ENCODE measurements at regions not wholly inside any gene's neighbourhood (a gene's known extent, or its start where the extent isn't known, plus 50 kb on each side); places are given as distances from the start of the nearest gene placed in this dataset.

- Histone ChIP-seq H3K4me3 (ENCODE audit: low read depth, low read length) (no peak overlapping the region), H3K4me1 (no peaks in the 10 kb centered on the region), H3K9me3 (no peaks in the 10 kb centered on the region), H3K27me3 (no peaks in the 10 kb centered on the region), H3K36me3 (no peaks in the 10 kb centered on the region)
- DNase-seq = no peak
- TF ChIP-seq CTCF (IDR thresholded peaks at IDR 0.05; ENCODE audit: low read depth, low read length) = no peak
These were observed 86.4 kb upstream of the RIPOR2 start for GRCh38 chr6:25022140-25022553.

- TF ChIP-seq CTCF (IDR thresholded peaks at IDR 0.05; ENCODE audit: low read depth, low read length) = no peak
- no peak for DNase-seq
These were observed 88.0 kb upstream of the RIPOR2 start for GRCh38 chr6:25023781-25024180.

GRCh38 chr6:25024821-25025220 lies 89.1 kb upstream of the RIPOR2 start:
- no peak for DNase-seq
- H3K9me3 ChIP-seq = no peaks in the 10 kb centered on the region

More at GRCh38 chr6:25023781-25024180, 88.0 kb upstream of the RIPOR2 start:
- Histone ChIP-seq H3K36me3 (no peaks in the 10 kb centered on the region), H3K27me3 (no peaks in the 10 kb centered on the region), H3K9me3 (no peaks in the 10 kb centered on the region), H3K4me1 (no peaks in the 10 kb centered on the region), H3K4me3 (ENCODE audit: low read depth, low read length) (no peak overlapping the region)

GRCh38 chr6:25025248-25025918 lies 89.6 kb upstream of the RIPOR2 start:
- Histone ChIP-seq H3K9me3 (no peaks in the 10 kb centered on the region), H3K36me3 (no peaks in the 10 kb centered on the region), H3K27me3 (no peaks in the 10 kb centered on the region), H3K4me1 (no peaks in the 10 kb centered on the region), H3K4me3 (ENCODE audit: low read depth, low read length) (no peak overlapping the region)
- DNase-seq = no peak
- TF ChIP-seq CTCF (IDR thresholded peaks at IDR 0.05; ENCODE audit: low read depth, low read length) = no peak

More at GRCh38 chr6:25024821-25025220, 89.1 kb upstream of the RIPOR2 start:
- Histone ChIP-seq H3K4me1 (no peaks in the 10 kb centered on the region), H3K4me3 (ENCODE audit: low read depth, low read length) (no peak overlapping the region), H3K36me3 (no peaks in the 10 kb centered on the region), H3K27me3 (no peaks in the 10 kb centered on the region)
- no peak for TF ChIP-seq CTCF (IDR thresholded peaks at IDR 0.05; ENCODE audit: low read depth, low read length)

GRCh38 chr6:25025919-25026301 lies 90.2 kb upstream of the RIPOR2 start:
- Histone ChIP-seq H3K4me3 (ENCODE audit: low read depth, low read length) (no peak overlapping the region), H3K9me3 (no peaks in the 10 kb centered on the region), H3K27me3 (no peaks in the 10 kb centered on the region), H3K4me1 (no peaks in the 10 kb centered on the region), H3K36me3 (no peaks in the 10 kb centered on the region)
- DNase-seq = no peak
- no peak for TF ChIP-seq CTCF (IDR thresholded peaks at IDR 0.05; ENCODE audit: low read depth, low read length)

GRCh38 chr6:25026723-25027122 lies 91.0 kb upstream of the RIPOR2 start:
- no peaks in the 10 kb centered on the region for H3K27me3 ChIP-seq
- no peak for TF ChIP-seq CTCF (IDR thresholded peaks at IDR 0.05; ENCODE audit: low read depth, low read length)
- DNase-seq = no peak
- no peaks in the 10 kb centered on the region for H3K9me3 ChIP-seq
- H3K4me1 ChIP-seq = no peaks in the 10 kb centered on the region
- H3K4me3 ChIP-seq (ENCODE audit: low read depth, low read length) = no peak overlapping the region
- H3K36me3 ChIP-seq = no peaks in the 10 kb centered on the region

Measured in BE2C (cell line).